CMK (cell line): ENCODE measurements at regions not wholly inside any gene's neighbourhood (a gene's known extent, or its start where the extent isn't known, plus 50 kb on each side); places are given as distances from the start of the nearest gene placed in this dataset.
"Not testable (repeated sequence)": the region's sequence is repeated elsewhere in the genome, so short reads cannot be mapped to it uniquely, and the experiment has no call there.

ENCODE experiments used
- DNase-seq: peaks from one replicate; pipeline ENCODE4 v3.0.0-alpha.2; 2010; ENCODE audit warnings: low read depth

DNA sequence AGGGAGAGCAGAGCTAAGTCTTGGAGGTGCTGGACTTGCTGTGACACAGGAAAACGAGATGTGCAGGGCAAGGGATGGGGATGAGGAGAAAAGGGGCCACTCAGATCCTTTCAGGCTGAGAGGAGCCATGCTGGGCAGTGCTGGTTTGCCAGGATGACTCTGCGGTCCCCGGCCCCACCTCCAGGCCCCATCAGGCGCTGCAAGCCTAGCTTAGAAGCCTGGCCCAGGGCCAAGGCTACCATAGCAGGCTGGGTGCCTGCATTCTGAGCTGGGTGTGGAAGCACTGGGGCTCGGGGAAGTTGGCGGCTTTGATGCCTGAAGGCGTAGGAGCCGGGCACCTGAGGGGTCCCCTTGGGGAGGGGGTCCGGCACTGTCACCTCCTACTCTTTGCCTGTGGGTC, 341.2 kb upstream of the USP9Y start:
- no peak for DNase-seq

DNA sequence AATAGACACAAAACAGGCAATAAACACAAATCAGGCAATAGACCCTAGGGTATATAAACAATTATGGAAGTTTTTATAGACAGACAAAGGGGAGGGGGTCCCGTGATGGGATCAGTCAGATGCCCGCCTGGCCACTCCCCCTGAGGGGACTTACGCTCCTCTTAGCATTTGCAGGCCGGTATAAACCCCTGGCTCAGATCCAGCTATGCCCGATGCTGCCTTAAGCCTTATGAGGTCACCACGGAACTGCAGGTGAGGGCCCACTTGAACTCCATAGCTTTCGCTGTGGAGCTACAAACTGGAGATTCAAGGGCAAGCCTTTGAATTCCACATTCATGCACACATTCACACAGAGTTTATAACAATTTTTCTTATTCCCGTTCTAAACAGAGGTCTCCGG, 340.5 kb upstream of the USP9Y start:
- DNase-seq: no peak

DNA sequence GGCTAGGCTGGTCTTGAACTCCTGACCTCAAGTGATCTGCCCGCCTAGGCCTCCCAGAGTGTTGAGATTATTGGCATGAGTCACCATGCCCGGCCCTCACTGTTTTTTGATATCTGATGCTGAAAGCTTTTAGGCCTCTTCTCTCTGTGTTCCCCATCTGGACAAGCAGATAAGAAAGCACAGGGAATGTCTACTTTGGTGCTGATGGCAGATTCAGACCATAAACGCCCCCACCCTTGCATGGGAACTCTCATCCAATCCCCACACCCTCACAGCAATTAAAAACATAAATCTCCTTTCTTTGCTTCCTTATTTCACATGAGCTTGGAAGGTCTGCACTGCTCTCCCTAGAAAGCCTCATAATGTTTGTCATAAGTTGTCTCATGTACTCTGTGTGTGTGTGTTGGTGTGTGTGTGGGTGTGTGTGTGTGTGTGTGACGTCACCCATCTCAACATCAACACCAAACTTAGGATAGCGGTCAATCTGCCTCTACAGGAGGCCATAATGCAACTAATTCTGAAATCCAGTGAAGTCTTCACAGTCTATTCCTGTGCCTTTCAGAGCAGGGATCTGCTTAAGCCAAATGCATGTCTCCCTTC, 335.6 kb upstream of the USP9Y start:
- peak; percentile 9 for DNase-seq

DNA sequence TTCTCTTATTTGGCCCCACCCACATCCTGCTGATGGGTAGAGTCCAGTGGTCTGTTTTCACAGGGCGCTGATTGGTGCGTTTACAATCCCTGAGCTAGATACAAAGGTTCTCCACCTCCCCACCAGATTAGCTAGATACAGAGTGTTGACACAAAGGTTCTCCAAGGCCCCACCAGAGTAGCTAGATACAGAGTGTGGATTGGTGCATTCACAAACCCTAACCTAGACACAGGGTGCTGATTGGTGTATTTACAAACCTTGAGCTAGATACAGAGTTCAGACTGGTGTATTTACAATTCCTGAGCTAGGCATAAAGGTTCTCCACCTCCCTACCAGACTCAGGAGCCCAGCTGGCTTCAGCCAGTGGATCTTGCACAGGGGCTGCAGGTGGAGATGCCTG, 326.4 kb upstream of the USP9Y start:
- not testable (repeated sequence) for DNase-seq

DNA sequence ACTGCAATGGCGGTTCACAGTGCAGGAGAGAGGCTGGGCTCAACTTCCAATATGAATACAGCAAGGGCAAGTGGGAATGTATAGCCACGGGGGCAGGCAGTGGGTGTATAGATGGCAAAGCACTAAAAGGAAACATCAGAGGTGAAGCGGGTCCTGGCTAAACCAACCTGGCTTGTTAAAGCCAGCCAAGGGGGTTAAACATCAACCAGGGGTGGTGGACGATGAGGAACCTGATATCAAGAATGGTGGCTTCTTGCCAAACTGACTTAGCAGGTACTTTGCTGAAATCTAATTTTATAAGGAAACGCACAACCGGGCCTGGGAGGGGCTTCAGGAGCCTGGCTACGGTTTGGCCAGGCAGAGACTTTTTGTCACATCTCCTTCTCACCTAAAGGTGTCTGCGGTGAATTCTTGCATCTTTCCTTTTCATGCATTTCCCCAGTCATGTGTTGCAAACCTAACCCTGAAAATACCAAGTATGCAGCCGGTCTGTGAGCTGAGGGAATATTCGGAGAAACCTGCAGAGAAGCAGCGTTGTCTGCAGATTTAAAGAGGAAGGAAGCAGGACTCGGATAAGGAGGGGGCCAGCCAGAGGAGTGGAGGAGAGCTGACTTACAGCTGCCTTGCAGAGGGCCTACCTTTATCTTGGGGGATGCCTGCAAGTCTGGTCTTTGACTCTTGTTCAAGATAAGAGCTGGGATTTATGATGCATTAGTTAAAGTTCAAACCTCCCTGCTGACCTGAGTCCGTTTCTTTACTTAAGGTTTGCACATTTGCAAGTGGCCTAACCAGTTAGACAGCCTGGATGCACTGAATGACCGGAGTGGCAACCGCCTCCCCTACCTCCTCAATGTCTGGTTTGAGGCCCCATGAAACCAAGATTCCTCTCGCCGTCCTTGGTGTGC, 309.1 kb upstream of the USP9Y start:
- not testable (repeated sequence) for DNase-seq

DNA sequence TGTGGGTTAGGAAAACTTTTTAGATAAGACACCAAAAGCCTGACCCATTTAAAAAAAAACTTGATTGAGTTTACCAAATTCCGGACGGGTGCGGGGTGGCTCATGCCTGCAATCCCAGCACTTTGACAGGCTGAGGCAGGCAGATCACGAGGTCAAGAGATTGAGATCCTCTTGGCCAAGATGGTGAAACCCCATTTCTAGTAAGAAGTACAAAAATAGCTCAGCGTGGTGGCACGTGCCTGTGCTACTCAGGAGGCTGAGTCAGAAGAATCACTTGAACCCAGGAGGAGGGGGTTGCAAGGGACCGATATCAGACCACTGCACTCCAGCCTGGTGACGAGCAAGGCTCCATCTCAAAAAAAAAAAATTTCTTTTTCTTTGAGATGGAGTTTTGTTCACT, 307.8 kb upstream of the USP9Y start:
- no peak for DNase-seq

DNA sequence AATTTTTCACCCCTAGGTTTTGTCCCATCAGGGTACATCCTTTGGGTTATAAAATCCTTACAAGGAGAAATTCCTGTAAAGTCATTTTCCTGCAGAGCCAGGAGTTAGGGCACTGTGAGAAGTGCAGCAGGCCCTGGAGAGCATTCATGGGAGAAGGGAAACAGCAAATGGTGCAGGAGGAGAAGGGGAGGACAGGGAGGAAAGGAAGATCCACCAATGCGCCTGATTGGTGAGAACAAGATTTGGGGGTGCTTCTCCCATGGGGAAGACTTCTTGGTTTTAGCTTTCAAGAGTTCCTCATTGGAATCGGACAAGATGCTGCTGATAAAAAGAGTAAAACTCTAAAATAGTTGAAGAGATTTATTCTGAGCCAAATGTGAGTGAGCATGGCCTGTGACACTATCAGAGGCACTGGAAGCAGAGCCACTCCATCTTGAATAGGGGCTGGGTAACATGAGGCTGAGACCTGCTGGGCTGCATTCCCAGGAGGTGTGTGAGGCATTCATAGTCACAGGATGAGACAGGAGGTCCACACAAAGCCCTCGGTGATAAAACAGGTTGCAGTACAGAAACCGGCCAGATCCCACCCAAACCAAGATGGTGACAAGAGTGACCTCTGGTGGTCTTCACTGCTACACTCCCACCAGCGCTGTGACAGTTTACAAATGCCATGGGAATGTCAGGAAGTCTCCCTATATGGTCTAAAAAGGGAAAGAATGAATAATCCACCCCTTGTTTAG, 305.5 kb upstream of the USP9Y start:
- not testable (repeated sequence) for DNase-seq

DNA sequence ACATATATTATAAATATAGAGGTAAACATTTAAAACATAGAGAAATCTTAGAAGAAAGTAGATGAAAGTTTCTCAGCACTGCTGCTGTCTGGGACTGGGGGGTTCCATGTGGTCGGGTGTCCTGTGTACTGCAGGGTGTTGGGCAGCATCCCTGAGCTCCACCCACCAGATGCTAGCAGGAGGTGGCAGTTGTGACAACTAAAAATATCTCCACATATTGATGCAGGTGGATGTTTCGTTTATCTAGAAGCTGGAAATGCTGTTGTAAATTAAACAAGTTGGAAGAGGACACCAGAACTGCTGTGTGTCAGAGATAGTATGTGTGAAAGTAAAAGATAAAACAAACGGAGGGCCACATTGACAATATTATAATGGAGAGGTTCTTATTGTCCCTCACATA, 297.1 kb upstream of the USP9Y start:
- DNase-seq: no peak

DNA sequence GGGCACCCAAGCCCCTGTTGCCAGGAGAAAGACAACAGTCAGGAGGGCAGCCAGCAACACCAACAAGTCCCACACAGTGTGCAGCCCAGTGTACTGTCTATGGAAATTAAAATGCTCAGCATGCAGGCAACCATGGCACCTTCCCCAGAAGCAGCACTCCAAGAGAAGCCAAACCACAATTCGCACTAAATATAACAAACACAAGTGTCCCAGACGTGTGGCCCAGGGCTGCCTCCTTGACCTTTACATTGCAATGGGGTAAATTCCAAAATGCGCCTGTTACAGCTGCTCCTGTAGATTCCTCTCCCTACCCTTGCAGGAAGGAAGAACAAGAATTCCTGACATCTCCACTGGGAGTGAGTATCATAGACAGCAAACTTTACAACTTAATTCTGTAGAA, 292.8 kb upstream of the USP9Y start:
- no peak for DNase-seq

DNA sequence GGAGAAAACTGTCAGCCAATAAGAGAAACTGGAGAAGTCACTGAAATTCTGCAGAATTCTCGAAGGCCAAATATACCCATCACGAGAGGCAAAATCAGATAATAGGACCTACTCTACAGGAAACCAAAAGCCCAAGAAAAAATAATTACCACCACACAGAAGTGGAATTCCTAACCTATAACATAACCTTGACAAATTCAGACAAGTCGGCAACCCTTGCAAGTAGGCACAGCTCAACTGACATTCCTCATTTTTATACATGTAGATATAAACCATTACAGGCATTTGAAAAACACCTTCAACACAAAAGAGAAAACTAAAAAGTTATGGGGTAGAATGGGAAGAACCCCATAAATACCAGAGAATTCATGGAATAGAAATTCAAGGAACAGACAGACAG, 290.3 kb upstream of the USP9Y start:
- no peak for DNase-seq

DNA sequence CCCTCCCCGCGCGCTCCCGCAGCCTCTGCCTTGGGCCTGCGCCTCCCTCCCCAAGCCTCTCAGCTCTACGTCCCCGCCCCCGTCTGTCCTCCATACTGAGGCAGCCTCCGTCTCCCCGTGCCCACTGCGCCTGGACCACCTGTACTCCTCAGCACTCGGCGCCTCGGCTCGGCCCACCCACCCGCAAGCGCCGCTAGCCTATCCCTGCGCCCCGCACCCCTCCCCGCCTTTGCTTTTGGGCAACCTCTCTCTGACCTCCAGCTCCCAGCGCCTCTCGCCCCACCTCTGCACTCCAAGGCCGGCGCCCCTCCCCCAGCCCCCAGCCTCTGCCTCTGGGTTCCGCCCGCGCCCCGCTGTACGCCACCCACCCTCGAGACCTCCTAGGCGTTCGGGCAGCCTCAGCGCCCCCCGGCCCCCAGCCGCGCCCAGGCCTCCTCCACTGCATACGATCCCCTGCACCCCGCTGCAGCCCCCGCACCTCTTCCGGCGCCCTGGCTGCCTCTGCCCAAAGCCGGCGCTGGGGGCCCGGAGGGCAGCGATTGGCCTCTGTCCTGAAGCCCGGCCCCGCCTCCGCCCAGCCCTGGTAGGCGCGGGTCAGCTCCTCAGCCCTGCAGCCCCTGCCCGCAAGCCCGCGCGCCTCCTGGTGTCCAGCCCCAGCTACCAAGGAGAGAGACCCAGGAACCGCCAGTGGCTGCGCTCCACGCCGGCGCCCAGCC, 279.8 kb upstream of the USP9Y start:
- no peak for DNase-seq

DNA sequence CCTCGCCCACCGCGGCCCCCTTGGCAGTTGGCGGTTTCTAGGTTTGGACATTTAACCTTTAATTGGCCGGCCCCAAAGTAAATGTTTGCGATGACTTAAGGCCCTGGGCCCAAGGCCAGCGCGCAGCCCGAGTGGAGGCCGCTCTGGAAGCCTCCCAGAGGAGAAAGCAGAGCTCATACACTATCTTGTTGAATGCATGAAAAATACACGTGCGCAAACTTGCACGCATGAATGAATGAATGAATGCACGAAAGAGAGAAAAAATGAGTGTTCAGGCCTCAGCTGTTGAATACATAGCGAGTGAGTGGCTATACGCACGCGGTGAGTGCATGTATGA, 279.3 kb upstream of the USP9Y start:
- no peak for DNase-seq

DNA sequence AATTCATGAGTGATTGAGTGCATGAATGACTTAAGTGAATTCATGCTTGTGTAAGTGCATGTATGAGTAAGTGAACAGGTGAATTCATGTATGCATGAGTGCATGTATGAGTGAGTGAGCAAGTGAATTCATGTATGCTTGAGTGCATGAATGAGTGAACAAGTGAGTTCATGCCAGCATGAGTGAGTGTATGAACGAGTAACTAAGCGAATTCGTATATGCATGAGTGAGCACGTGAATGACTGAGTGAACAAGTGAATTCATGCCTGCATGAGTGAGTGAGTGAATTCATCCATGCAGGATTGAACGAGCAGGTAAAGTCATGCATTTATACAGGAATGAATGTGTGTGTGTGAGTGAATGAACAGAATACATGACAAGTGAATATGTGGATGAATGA, 278.5 kb upstream of the USP9Y start:
- DNase-seq: no peak

DNA sequence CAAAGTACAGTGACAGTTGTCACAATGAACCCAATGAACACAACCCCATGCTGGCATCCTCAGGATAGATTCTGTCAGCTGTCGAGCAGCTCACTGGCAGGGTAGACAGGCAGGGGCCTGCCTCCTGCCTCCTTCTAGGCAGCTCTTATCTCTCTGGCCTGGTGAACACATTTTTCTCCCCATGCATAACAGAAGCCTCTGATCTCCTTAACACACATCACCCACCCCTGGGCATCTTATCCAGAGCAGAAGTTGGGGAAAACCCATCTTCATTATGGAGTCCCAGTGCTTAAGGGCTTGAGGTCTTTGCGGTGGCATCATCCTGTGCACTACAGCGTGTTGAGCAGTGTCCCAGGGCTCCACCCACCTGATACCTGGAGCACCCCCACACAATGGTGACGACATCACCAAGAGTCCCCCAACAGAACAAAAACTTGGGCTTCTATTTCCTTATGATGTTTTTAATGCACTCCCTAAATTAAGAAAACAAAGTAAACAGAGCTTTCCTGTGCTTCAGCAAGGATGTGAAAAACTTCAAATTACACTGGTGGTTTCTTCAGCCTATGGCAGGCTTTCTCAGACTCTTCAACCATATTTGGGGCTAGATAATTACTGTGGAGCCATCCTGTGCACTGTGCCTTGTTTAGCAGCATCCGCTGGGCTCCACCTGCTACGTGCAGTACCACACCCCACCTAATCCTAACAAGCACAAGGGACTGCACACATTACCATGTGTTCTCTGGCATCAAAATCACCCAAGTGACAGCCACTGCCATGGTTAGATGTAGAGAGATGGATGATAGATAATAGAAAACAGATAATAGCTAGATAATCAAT, 277.4 kb upstream of the USP9Y start:
- DNase-seq: no peak

DNA sequence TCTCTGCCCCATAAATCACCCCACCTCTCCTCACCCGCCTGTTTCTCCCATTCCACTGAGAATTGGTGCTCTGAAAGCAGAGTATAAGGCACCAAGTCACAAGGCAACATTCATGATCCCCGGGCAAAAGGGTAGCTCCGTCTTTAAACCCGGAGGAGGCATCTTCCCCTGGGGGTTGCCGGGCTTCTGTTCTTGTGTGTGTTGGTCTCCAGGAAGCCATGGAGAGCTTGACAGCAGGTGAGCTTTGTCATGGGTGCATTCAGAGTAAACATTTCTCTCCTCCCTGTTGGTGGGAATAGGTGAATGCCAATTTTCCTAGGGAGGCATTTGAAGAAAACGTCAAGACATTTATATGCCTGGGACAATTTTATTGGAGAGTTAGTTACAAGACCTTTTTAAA, 275.5 kb upstream of the USP9Y start:
- no peak for DNase-seq

DNA sequence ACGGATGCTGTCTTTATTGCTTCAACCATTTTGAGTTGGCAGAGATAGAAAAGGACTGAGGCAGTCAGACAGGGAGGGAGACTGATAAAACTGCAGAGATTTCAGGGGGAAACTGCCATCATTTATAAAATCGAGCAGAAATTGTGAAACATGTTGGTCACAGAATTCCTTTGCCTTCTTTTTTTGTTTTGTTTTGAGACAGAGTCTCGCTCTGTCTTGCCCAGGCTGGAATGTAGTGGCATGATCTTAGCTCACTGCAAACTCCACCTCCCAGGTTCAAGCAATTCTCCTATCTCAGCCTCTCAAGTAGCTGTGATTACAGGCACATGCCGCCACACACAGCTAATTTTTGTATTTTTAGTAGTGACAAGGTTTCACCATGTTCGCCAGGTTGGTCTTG, 273.7 kb upstream of the USP9Y start:
- DNase-seq: no peak

DNA sequence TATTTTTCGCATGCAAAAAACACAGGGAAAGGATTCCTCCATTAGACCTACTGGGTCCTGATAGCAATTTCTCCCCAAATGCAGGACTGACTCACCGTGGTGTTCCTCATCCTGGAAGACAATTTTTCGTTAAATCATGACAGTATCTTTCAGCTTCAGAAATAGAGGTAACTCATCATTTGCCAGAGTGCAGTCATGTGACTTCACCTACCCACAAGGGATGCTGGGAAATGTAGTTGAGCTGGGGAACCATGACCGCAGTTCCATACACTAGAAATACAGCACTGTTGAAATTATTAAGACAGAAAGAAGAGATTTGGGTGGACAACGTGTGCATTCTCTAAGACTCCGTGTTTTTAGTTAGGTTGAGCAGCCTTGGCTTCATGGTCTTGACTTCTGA, 269.5 kb upstream of the USP9Y start:
- no peak for DNase-seq

DNA sequence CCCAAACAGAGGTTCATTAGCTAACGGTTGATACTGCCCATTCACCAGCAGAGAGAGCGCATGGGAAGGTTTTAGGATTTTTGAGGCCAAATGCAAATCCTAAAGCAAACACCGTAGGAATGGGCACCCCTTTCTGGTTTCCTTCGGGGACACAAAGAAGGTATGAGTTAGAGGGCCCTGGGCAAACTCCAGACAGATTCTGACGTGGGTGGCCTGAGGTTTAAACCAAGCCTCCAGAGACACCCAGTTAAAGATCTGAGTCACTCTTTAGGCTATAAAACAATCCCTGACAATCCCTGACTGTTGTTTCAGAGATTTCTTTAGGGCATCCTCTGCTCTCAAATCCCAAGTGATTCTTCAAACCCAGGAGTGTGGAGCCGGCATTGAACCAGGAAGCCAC, 262.2 kb upstream of the USP9Y start:
- not testable (repeated sequence) for DNase-seq

DNA sequence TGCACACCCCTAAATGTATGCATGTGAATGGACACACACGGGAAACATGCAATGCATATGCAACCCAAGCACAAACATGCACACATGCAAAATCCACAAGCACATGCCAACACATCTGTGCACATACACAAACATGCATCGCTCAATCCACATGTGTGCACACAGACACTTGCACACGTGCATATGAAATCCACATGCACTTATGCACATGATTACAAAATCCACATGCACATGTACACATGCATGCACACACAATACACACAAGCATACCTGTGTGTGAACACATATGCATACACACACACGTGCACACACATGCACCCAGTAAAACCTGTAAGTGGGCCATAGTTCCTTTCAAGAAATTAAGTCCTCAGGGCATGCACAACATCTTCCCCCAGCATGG, 256.8 kb upstream of the USP9Y start:
- no peak for DNase-seq

DNA sequence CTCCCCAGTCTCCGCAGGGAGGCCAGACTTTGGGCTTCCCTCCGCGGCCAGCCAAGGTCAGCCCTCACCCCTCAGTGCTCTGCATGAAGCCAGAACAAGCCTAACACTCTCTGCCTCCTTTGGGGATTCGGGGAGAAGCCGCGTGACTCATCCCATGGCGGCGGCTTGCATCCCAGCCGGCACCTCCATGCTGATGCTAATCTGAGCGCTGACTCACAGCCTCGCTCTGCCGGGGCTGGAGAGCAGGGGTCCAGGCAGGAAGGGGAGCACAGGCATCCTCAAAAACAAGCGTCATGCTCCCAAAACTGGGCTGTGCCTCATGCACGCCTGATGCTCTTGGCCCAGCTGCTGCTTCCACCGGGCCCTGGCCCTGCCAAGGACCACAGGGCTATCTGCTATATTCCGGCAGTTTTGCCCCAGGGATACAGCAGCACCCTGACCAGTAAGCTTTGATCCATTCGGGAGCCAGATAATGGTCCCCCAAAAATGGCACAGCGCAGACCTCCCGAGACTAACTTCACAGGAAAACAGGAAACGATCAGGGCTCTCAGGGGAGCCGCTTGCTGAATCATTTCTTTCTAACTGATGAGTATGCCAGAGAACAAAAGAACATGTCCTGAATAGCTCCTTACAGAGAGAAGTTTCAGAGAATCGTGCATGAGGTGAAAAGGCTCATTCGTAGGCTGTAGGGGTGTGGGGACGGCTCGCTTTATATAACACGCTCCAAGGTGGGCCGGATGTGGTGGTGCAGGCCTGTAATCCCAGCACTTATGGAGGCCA, 254.4 kb upstream of the USP9Y start:
- not testable (repeated sequence) for DNase-seq

DNA sequence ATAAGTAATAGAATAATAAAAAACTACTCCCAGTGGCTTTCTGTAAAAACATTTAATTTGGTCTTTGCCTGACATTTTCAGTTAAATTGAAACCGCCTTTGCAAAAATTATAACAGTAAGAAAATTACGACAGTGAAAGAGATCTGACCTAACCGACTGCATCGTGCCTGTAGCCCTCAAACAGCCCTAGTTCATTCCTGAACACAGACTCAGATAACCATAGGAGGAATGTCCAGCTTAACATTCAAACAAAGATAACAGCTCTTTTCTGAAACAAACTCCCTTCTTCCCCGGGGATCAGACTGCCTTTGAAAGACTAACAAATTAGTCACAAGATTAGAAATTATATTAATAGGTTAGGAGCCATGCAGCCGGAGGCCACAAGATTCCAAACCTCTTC, 252.5 kb upstream of the USP9Y start:
- not testable (repeated sequence) for DNase-seq
